ENCODE measurements at regions not wholly inside any gene's neighbourhood (a gene's known extent, or its start where the extent isn't known, plus 50 kb on each side); places are given as distances from the start of the nearest gene placed in this dataset.
"Not testable (repeated sequence)": the region's sequence is repeated elsewhere in the genome, so short reads cannot be mapped to it uniquely, and the experiment has no call there.

DNA sequence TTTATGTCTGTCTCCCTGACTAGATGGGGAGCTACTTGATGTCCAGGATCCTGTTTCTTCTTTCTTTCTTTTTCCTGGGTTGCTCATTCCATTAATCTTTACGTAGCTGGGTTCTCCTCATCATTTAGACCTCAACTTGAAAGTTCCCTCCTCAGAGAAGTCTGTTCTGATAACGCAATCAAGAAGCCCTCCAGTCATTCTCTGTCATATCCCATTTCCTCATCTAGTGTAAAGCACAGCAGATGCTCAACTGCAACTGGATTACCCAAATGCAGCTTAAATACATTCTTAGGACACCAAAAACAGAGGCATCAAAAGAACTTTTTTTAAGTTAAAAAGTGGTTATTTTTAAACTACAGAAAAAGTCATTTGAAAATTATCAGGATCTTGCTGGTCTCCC lies 51.7 kb upstream of the ST3GAL6 start:
- no peaks in the 10 kb centered on the region for H3K9me3 ChIP-seq (ENCODE audit: low read depth)
- no peaks in the 10 kb centered on the region for H3K36me3 ChIP-seq (replicated peaks; ENCODE audit: insufficient read depth, low read depth)
- H3K27me3 ChIP-seq = no peaks in the 10 kb centered on the region
- peaks cover 5% of the 10 kb centered on the region for H3K4me1 ChIP-seq (ENCODE audit: insufficient read depth)
- no peak overlapping the region for H3K27ac ChIP-seq
- no peaks in the 10 kb centered on the region for H3K79me2 ChIP-seq
- H3K4me3 ChIP-seq = no peak overlapping the region
- H3K9me2 ChIP-seq (replicated peaks; ENCODE audit: insufficient read depth) = no peaks in the 10 kb centered on the region
- TF ChIP-seq EZH2phosphoT487 (IDR thresholded peaks at IDR 0.05; ENCODE audit: low read depth, severe bottlenecking, unreplicated experiment) (no peak), CTCF (IDR thresholded peaks at IDR 0.05; ENCODE audit: poor library complexity) (no peak), EZH2 (IDR thresholded peaks at IDR 0.05; ENCODE audit: borderline replicate concordance) (no peak)
- H3K4me2 ChIP-seq = no peak overlapping the region
- WGBS (ENCODE audit: low lambda C conversion rate, missing lambda C conversion rate) = 66% methylated on average over 2 of the region's 2 CpGs
- DNase-seq (ENCODE audit: low spot score) = no peak
- no peaks in the 10 kb centered on the region for H4K20me1 ChIP-seq (ENCODE audit: insufficient read depth, poor library complexity, severe bottlenecking)
- H2AFZ ChIP-seq = no peak overlapping the region

- Histone ChIP-seq H4K20me1 (ENCODE audit: insufficient read depth, poor library complexity, severe bottlenecking) (no peaks in the 10 kb centered on the region), H3K9me3 (ENCODE audit: low read depth) (no peaks in the 10 kb centered on the region), H3K4me2 (no peak overlapping the region), H3K27me3 (no peaks in the 10 kb centered on the region), H3K4me3 (no peak overlapping the region), H3K27ac (no peak overlapping the region), H3K36me3 (replicated peaks; ENCODE audit: insufficient read depth, low read depth) (no peaks in the 10 kb centered on the region), H3K9me2 (replicated peaks; ENCODE audit: insufficient read depth) (no peaks in the 10 kb centered on the region), H3K79me2 (no peaks in the 10 kb centered on the region), H2AFZ (no peak overlapping the region), H3K4me1 (ENCODE audit: insufficient read depth) (peaks cover 5% of the 10 kb centered on the region)
- no peak for DNase-seq (ENCODE audit: low spot score)
- no peak for TF ChIP-seq CTCF (IDR thresholded peaks at IDR 0.05; ENCODE audit: poor library complexity)
- no peak for TF ChIP-seq EZH2phosphoT487 (IDR thresholded peaks at IDR 0.05; ENCODE audit: low read depth, severe bottlenecking, unreplicated experiment)
- no peak for TF ChIP-seq EZH2 (IDR thresholded peaks at IDR 0.05; ENCODE audit: borderline replicate concordance)
- WGBS (ENCODE audit: low lambda C conversion rate, missing lambda C conversion rate) = over 99% methylated on average over 6 of the region's 6 CpGs
These were observed 50.4 kb upstream of the ST3GAL6 start for GRCh38 chr3:98712726-98713125.

- H3K4me1 ChIP-seq (ENCODE audit: insufficient read depth); H3K4me3 ChIP-seq; H4K20me1 ChIP-seq (ENCODE audit: insufficient read depth, poor library complexity, severe bottlenecking); H3K9me3 ChIP-seq (ENCODE audit: low read depth); H3K4me2 ChIP-seq; H2AFZ ChIP-seq; H3K27me3 ChIP-seq; H3K36me3 ChIP-seq (replicated peaks; ENCODE audit: insufficient read depth, low read depth); DNase-seq (ENCODE audit: low spot score); H3K27ac ChIP-seq; H3K79me2 ChIP-seq; H3K9me2 ChIP-seq (replicated peaks; ENCODE audit: insufficient read depth): not testable (repeated sequence)
- 97% methylated on average over 5 of the region's 5 CpGs for WGBS (ENCODE audit: low lambda C conversion rate, missing lambda C conversion rate)
These were observed 49.8 kb upstream of the ST3GAL6 start for GRCh38 chr3:98713332-98713731.

Measured in hepatocyte (in vitro differentiated cells).